WTC11 (cell line): ENCODE measurements at regions not wholly inside any gene's neighbourhood (a gene's known extent, or its start where the extent isn't known, plus 50 kb on each side); places are given as distances from the start of the nearest gene placed in this dataset.
A peak's percentile ranks its signal among the peaks of the same experiment; 100 is the strongest.
"Not testable (repeated sequence)": the region's sequence is repeated elsewhere in the genome, so short reads cannot be mapped to it uniquely, and the experiment has no call there.

ENCODE experiments used
- ATAC-seq: fragments of 200-7000 bp; cut with Tn5 transposase; 2 replicates; pipeline ENCODE4 v1.10.0; 2021; ENCODE audit warnings: mild to moderate bottlenecking, moderate library complexity
- CTCF ChIA-PET: fragments of 300-600 bp; sonication (Branson Sonifier 250); formaldehyde crosslinking; loops from one replicate; lab custom pipeline; 2021; ENCODE audit warnings: antibody characterized with exemption; lab: Charles Lee
- POLR2A ChIA-PET: fragments of 350-600 bp; sonication (Branson Sonifier 250); formaldehyde crosslinking; loops from one replicate; lab custom pipeline; 2021; ENCODE audit warnings: antibody characterized with exemption; lab: Charles Lee
- DNase-seq: peaks from one replicate; pipeline ENCODE4 v3.0.0; 2021; ENCODE audit warnings: low spot score
- H3K27ac Mint-ChIP-seq: 2 replicates; pipeline ENCODE4 v1.8.0; 2021; ENCODE audit warnings: mixed read lengths
- H3K27me3 Mint-ChIP-seq: 2 replicates; pipeline ENCODE4 v1.8.0; 2021; ENCODE audit warnings: low read depth, mild to moderate bottlenecking, moderate library complexity, mixed read lengths
- H3K36me3 Mint-ChIP-seq: 2 replicates; pipeline ENCODE4 v1.8.0; 2021; ENCODE audit warnings: mixed read lengths
- H3K4me1 Mint-ChIP-seq: 2 replicates; pipeline ENCODE4 v1.8.0; 2022; ENCODE audit warnings: mixed read lengths
- H3K4me3 Mint-ChIP-seq: 2 replicates; pipeline ENCODE4 v1.8.0; 2021; ENCODE audit warnings: mild to moderate bottlenecking, moderate library complexity, mixed read lengths
- H3K9me3 Mint-ChIP-seq: 2 replicates; pipeline ENCODE4 v1.8.0; 2021; ENCODE audit warnings: mixed read lengths
- ATF6 ChIP-seq: sonication (generic); formaldehyde crosslinking; IDR thresholded peaks from 2 replicates; pipeline ENCODE4 v1.8.1; 2023; ENCODE audit warnings: mild to moderate bottlenecking, missing genetic modification reagents
- CDX4 ChIP-seq: fragments of 250-450 bp; sonication (Bioruptor Pico); IDR thresholded peaks from 2 replicates; pipeline ENCODE4 v1.9.0; 2021; ENCODE audit warnings: moderate library complexity, mild to moderate bottlenecking, inconsistent platforms, borderline replicate concordance
- E2F5 ChIP-seq: sonication (generic); formaldehyde crosslinking; IDR thresholded peaks from 2 replicates; pipeline ENCODE4 v1.8.1; 2022; ENCODE audit warnings: mild to moderate bottlenecking, moderate library complexity, missing genetic modification reagents
- FOXP4 ChIP-seq: sonication (generic); formaldehyde crosslinking; IDR thresholded peaks from 2 replicates; pipeline ENCODE4 v1.8.0; 2022; ENCODE audit warnings: mild to moderate bottlenecking, missing genetic modification reagents
- GABPB1 ChIP-seq: sonication (generic); formaldehyde crosslinking; IDR thresholded peaks from 2 replicates; pipeline ENCODE4 v1.8.1; 2023; ENCODE audit warnings: mild to moderate bottlenecking, missing genetic modification reagents
- GRHL2 ChIP-seq: fragments of 250-450 bp; sonication (Bioruptor Pico); IDR thresholded peaks from 2 replicates; pipeline ENCODE4 v1.8.0; 2022; ENCODE audit warnings: mild to moderate bottlenecking, moderate library complexity; ENCODE audit not compliant: insufficient replicate concordance, severe bottlenecking
- GTF2I ChIP-seq: fragments of 250-450 bp; sonication (Bioruptor Pico); conservative IDR thresholded peaks from 2 replicates; pipeline ENCODE4 v1.4.0; 2021; ENCODE audit warnings: mild to moderate bottlenecking
- JAZF1 ChIP-seq: fragments of 250-450 bp; sonication (Bioruptor Pico); IDR thresholded peaks from 2 replicates; pipeline ENCODE4 v1.9.0; 2021; ENCODE audit warnings: moderate library complexity, mild to moderate bottlenecking, inconsistent platforms
- MXD4 ChIP-seq: fragments of 250-450 bp; sonication (Bioruptor Pico); IDR thresholded peaks from 2 replicates; pipeline ENCODE4 v1.8.0; 2021; ENCODE audit warnings: mild to moderate bottlenecking, moderate library complexity, borderline replicate concordance
- NR1H2 ChIP-seq: sonication (generic); formaldehyde crosslinking; IDR thresholded peaks from 2 replicates; pipeline ENCODE4 v1.9.0; 2021; ENCODE audit warnings: mild to moderate bottlenecking, moderate library complexity, missing genetic modification reagents
- NR2C2 ChIP-seq: sonication (generic); formaldehyde crosslinking; IDR thresholded peaks from 2 replicates; pipeline ENCODE4 v1.8.0; 2022; ENCODE audit warnings: mild to moderate bottlenecking, missing genetic modification reagents
- RELA ChIP-seq: sonication (generic); formaldehyde crosslinking; IDR thresholded peaks from 2 replicates; pipeline ENCODE4 v1.8.1; 2022; ENCODE audit warnings: missing genetic modification reagents, mild to moderate bottlenecking, borderline replicate concordance
- SMAD3 ChIP-seq: sonication (generic); formaldehyde crosslinking; IDR thresholded peaks from 2 replicates; pipeline ENCODE4 v1.8.0; 2022; ENCODE audit warnings: missing genetic modification reagents, mild to moderate bottlenecking, borderline replicate concordance
- SP1 ChIP-seq: sonication (generic); formaldehyde crosslinking; conservative IDR thresholded peaks from 2 replicates; pipeline ENCODE4 v1.8.1; 2022; ENCODE audit warnings: missing genetic modification reagents
- USF1 ChIP-seq: sonication (generic); formaldehyde crosslinking; IDR thresholded peaks from 2 replicates; pipeline ENCODE4 v1.8.0; 2022; ENCODE audit warnings: mild to moderate bottlenecking, missing genetic modification reagents
- ZNF138 ChIP-seq: sonication (generic); formaldehyde crosslinking; conservative IDR thresholded peaks from 2 replicates; pipeline ENCODE4 v1.8.1; 2022; ENCODE audit warnings: mild to moderate bottlenecking, moderate library complexity, missing genetic modification reagents
- ZNF425 ChIP-seq: fragments of 250-450 bp; sonication (Bioruptor Pico); conservative IDR thresholded peaks from 2 replicates; pipeline ENCODE4 v1.9.0; 2021; ENCODE audit warnings: mild to moderate bottlenecking
- ZNF512 ChIP-seq: sonication (generic); formaldehyde crosslinking; IDR thresholded peaks from 2 replicates; pipeline ENCODE4 v1.8.1; 2022; ENCODE audit warnings: missing genetic modification reagents, borderline replicate concordance
- ZNF532 ChIP-seq: fragments of 250-450 bp; sonication (Bioruptor Pico); IDR thresholded peaks from 2 replicates; pipeline ENCODE4 v1.9.0; 2021; ENCODE audit warnings: mild to moderate bottlenecking, borderline replicate concordance

- no peak overlapping the region for H3K27ac Mint-ChIP-seq
- ATAC-seq, result peak; percentile 31
- TF ChIP-seq GRHL2 (no peak), FOXP4 (CRISPR knock-in tag) (no peak), ZNF425 (CRISPR knock-in tag) (no peak), RELA (CRISPR knock-in tag) (no peak), USF1 (CRISPR knock-in tag) (no peak), E2F5 (CRISPR knock-in tag) (no peak), NR2C2 (CRISPR knock-in tag) (no peak), ZNF512 (CRISPR knock-in tag) (no peak), ATF6 (no peak), ZNF138 (no peak), JAZF1 (no peak), NR1H2 (CRISPR knock-in tag) (no peak), ZNF532 (CRISPR knock-in tag) (no peak), SMAD3 (CRISPR knock-in tag) (no peak), SP1 (no peak), GTF2I (CRISPR knock-in tag) (no peak), CDX4 (CRISPR knock-in tag) (no peak), MXD4 (CRISPR knock-in tag) (no peak), GABPB1 (CRISPR knock-in tag) (no peak)
- peak overlapping the region; percentile 76 for H3K4me3 Mint-ChIP-seq
- H3K9me3 Mint-ChIP-seq, result no peaks in the 10 kb centered on the region
- H3K36me3 Mint-ChIP-seq, result no peaks in the 10 kb centered on the region
- H3K27me3 Mint-ChIP-seq, result peaks cover 6% of the 10 kb centered on the region
- H3K4me1 Mint-ChIP-seq, result peaks cover 21% of the 10 kb centered on the region
- CTCF ChIA-PET, result interaction anchor here (1.1 to 2.0 kb wide), 4 partner anchors 98 to 110 kb away, joined by 3 to 7 read pairs (median 5); partner anchors contain the start of gene CPNE4
- POLR2A ChIA-PET, result no interaction called here
- no peak for DNase-seq
Observed at GRCh38 chr3:132136334-132136716, 101.5 kb upstream of the CPNE4 start.

GRCh38 chr3:132136902-132137301 lies 102.1 kb upstream of the CPNE4 start:
- CTCF ChIA-PET, result interaction anchor here (1.1 kb wide), 1 partner anchor 110 kb away, joined by 3 read pairs; no protein-coding TSS in a partner anchor
- H3K9me3 Mint-ChIP-seq, DNase-seq, POLR2A ChIA-PET, H3K27me3 Mint-ChIP-seq, H3K27ac Mint-ChIP-seq, H3K36me3 Mint-ChIP-seq, ATAC-seq: not testable (repeated sequence)
- Mint-ChIP-seq H3K4me1 (peaks cover 21% of the 10 kb centered on the region), H3K4me3 (peak overlapping the region; percentile 76)
